Adrenal gland (tissue), 9 donors: ENCODE measurements at regions not wholly inside any gene's neighbourhood (a gene's known extent, or its start where the extent isn't known, plus 50 kb on each side); places are given as distances from the start of the nearest gene placed in this dataset.

ENCODE experiments used
- DNase-seq, 7 donors: peaks; one replicate each; pipeline ENCODE4 v3.0.0-alpha.2; 2019 to 2020
- H3K27ac ChIP-seq, 5 donors: fragments of 200-600 bp; sonication (generic) in 4 of 5; 1 replicate in 3 of 5; 2 replicates in 2 of 5; pipeline versions ENCODE4 v1.5.1 to v1.8.0; 2016 to 2020; ENCODE audit warnings: mild to moderate bottlenecking in 1 of 5
- H3K27me3 ChIP-seq: fragments of 200-600 bp; 2 replicates; pipeline ENCODE4 v1.8.0; 2021
- H3K36me3 ChIP-seq, 2 donors: fragments of 200-600 bp; replicated peaks in 1 of 2; 1 replicate in 1 of 2; 2 replicates in 1 of 2; pipeline versions ENCODE4 v1.5.1 to v1.8.0; 2018 to 2022
- H3K4me1 ChIP-seq, 2 donors: fragments of 200-600 bp; replicated peaks in 1 of 2; 1 replicate in 1 of 2; 2 replicates in 1 of 2; pipeline versions ENCODE4 v1.5.1 to v1.8.0; 2018 to 2021
- H3K4me3 ChIP-seq, 4 donors: fragments of 200-600 bp; sonication (generic) in 3 of 4; one replicate each; pipeline ENCODE4 v1.5.1; 2016 to 2018
- H3K9me3 ChIP-seq, 3 donors: fragments of 200-600 bp; sonication (generic) in 1 of 3; replicated peaks in 1 of 3; 1 replicate in 2 of 3; 2 replicates in 1 of 3; pipeline versions ENCODE4 v1.5.1 to v1.8.0; 2016 to 2021
- CTCF ChIP-seq, 6 experiments: fragments of 450-650 bp in 4 of 6; fragments of 200-600 bp in 2 of 6; sonication (generic) in 1 of 6; IDR thresholded peaks; 1 replicate in 5 of 6; 2 replicates in 1 of 6; pipeline versions ENCODE4 v1.5.1 to v1.8.0; 2016 to 2021; ENCODE audit warnings: antibody characterized with exemption in 6 of 6, mild to moderate bottlenecking in 2 of 6, moderate library complexity in 1 of 6
- POLR2A ChIP-seq, 2 donors: fragments of 450-650 bp; IDR thresholded peaks; one replicate each; pipeline ENCODE4 v1.6.1; 2017; ENCODE audit warnings: antibody characterized with exemption in 2 of 2, mild to moderate bottlenecking in 2 of 2, moderate library complexity in 1 of 2
- WGBS, 4 donors: extraction: QIAGEN DNeasy Blood & Tissue Kit in 2 of 4; methylation state at CpG; one replicate each; pipeline versions ENCODE4 v1.1.5 to v1.1.7; 2013 to 2017; 5-methylcytosine and 5-hydroxymethylcytosine counted together
- intact Hi-C, 2 donors: fragments of 100-400 bp; cut with DNase I; formaldehyde crosslinking; loops; one replicate each; pipeline versions ENCODE4 v1.14.1 to v1.15.0; 2022 to 2023
- donor health status: healthy with polysubstance abuse.
- donor health status: Bipolar disorder and iron deficiency.
- donor health status: DM: yes; HTN: yes; CAD: no.
- donor health status: DM: no; HTN: no; CAD: no.
- donor health status: DM: no; HTN: no; CAD: no.

- Histone ChIP-seq H3K4me1 (peaks cover 0 to 3% of the 10 kb centered on the region in 2 donors), H3K36me3 (no peaks in the 10 kb centered on the region), H3K9me3 (no peaks in the 10 kb centered on the region), H3K4me3 (no peak overlapping the region), H3K27ac (peak overlapping the region in 1 of 5 donors; percentile 17), H3K27me3 (no peaks in the 10 kb centered on the region)
- intact Hi-C loops = no loop called here
- DNase-seq = peak in 1 of 7 donors; percentile 63
- TF ChIP-seq CTCF (IDR thresholded peaks at IDR 0.05) = no peak
- no peak for TF ChIP-seq POLR2A (IDR thresholded peaks at IDR 0.05)
- 70 to 84% (median 80%) methylated on average over 6 to 9 of the region's 9 CpGs for WGBS, 4 donors
These were observed 301.8 kb upstream of the DUSP10 start for GRCh38 chr1:222043444-222044292.

GRCh38 chr1:222042120-222042519, 300.2 kb upstream of the DUSP10 start:
- no peaks in the 10 kb centered on the region for H3K27me3 ChIP-seq
- H3K27ac ChIP-seq = no peak overlapping the region
- TF ChIP-seq POLR2A (IDR thresholded peaks at IDR 0.05) (no peak), CTCF (IDR thresholded peaks at IDR 0.05) (no peak)
- intact Hi-C loops = no loop called here
- H3K4me3 ChIP-seq = no peak overlapping the region
- WGBS, 4 donors = 87 to 93% (median 90%) methylated on average over 6 of the region's 6 CpGs
- H3K9me3 ChIP-seq = no peaks in the 10 kb centered on the region
- DNase-seq = no peak
- H3K36me3 ChIP-seq = no peaks in the 10 kb centered on the region
- H3K4me1 ChIP-seq = peaks cover 0 to 3% of the 10 kb centered on the region in 2 donors

GRCh38 chr1:222040955-222041354, 299.1 kb upstream of the DUSP10 start:
- no peak for TF ChIP-seq CTCF (IDR thresholded peaks at IDR 0.05)
- no peak for TF ChIP-seq POLR2A (IDR thresholded peaks at IDR 0.05)
- H3K27me3 ChIP-seq = no peaks in the 10 kb centered on the region
- peaks cover 0 to 3% of the 10 kb centered on the region in 2 donors for H3K4me1 ChIP-seq
- H3K36me3 ChIP-seq = no peaks in the 10 kb centered on the region
- H3K9me3 ChIP-seq = no peaks in the 10 kb centered on the region
- intact Hi-C loops = no loop called here
- no peak overlapping the region for H3K4me3 ChIP-seq
- DNase-seq = no peak
- no peak overlapping the region for H3K27ac ChIP-seq
- WGBS, 4 donors = 86 to 96% (median 92%) methylated on average over 4 of the region's 4 CpGs

GRCh38 chr1:222040121-222040805, 298.4 kb upstream of the DUSP10 start:
- Histone ChIP-seq H3K4me1 (peaks cover 0 to 3% of the 10 kb centered on the region in 2 donors), H3K27me3 (no peaks in the 10 kb centered on the region), H3K4me3 (no peak overlapping the region), H3K36me3 (no peaks in the 10 kb centered on the region), H3K27ac (no peak overlapping the region), H3K9me3 (no peaks in the 10 kb centered on the region)
- DNase-seq = no peak
- intact Hi-C loops = no loop called here
- TF ChIP-seq POLR2A (IDR thresholded peaks at IDR 0.05) = no peak
- no peak for TF ChIP-seq CTCF (IDR thresholded peaks at IDR 0.05)
- 79 to 91% (median 84%) methylated on average over 10 to 11 of the region's 11 CpGs for WGBS, 4 donors
